ENCODE measurements at regions not wholly inside any gene's neighbourhood (a gene's known extent, or its start where the extent isn't known, plus 50 kb on each side); places are given as distances from the start of the nearest gene placed in this dataset.
"Not testable (repeated sequence)": the region's sequence is repeated elsewhere in the genome, so short reads cannot be mapped to it uniquely, and the experiment has no call there.

DNA sequence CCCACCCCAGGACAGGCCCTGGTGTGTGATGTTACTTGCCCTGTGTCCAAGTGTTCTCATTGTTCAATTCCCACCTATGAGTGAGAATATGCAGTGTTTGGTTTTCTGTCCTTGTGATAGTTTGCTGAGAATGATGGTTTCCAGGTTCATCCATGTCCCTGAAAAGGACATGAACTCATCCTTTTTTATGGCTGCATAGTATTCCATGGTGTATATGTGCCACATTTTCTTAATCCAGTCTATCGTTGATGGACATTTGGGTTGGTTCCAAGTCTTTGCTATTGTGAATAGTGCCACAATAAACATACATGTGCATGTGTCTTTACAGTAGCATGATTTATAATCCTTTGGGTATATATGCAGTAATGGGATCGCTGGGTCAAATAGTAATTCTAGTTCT is 340.2 kb upstream of the MEIS1 start:
- not testable (repeated sequence) for DNase-seq

DNA sequence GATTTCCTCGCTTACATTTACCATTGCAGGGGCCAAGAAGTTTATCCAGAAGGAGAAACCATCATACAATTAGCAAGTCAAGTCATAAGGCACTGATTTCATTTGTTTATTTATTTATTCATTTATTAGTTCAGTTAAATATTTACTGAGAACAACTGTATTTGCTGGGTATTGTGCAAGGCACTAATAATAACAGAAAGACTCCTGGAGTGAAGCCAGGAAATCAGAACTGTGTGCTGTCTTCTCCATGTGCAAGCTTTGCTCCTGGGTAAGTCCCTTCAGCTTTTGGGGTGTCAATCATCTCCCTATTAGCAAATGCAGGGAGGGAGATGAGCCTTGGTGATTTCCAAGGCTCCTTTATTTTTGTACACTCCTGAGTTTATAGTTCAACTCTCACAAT is 341.6 kb upstream of the MEIS1 start:
- DNase-seq = no peak

DNA sequence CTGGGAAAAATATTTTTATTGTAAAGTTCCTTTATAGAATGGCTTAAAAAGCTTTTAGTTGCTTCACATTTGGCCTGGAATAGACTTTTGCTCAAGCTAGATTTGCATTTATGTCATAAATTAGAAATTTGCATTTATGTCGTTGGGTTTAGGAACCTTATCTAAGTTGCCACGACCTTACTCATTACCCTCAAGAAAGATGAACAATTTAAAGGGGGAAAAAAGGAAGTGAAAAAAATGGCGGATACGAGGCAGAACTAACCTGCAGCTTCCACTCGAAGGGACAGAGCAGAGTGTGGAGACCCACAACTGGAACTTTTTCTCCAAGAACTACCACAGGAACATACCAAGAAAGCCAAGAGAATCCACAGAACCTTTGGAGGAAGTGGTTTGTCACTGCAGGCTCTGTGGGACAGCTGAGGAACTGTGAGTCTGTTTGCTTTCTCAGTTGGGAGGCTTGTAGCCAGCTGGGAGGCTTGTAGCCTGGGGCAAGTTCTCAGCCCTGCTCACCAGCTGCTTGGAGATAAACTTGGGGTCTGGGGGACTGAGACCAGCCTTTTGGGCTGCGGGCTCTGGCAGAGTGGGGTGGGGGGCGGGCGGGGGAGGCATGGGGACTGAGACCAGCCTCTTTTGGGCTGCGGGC is 349.9 kb upstream of the MEIS1 start:
- DNase-seq = no peak

DNA sequence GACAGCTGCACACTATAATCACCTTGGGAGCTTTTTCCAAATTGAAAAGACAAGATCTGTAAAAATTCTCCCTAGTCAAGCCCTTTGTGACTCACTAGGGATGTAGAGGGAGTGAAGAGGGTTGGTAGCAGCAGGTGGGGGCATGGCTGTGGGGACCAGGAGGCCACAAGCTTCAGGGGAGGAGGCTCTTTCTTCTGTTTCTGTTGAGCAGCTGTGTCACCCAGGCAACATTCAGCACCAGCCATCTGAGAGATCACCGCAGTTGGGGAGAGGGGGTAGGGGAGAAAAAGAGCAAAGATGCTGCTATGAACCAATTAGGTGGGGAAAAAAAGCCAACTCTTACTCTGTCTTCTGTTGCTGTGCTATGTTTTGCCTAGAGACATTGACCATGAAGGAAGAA is 352.3 kb upstream of the MEIS1 start:
- no peak for DNase-seq

DNA sequence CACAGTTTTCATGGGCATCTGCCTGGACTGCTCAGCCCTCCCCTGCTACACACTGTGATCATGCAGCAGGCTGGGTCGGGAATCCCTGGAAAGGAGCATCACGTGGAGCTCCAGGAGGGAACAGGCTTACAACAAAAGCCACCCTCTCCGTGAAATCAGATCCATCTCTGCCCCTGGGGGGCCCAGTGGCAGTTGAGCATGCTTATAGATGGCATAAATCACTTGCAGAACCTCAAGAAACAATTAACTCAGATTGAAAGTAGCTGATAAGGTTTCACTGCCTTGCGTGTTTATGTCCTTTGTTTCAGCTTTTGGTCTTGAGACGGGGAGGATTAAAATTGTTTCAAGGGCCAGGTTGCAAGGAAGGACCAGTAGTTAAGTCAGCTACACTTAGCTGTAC is 354.8 kb upstream of the MEIS1 start:
- no peak for DNase-seq

DNA sequence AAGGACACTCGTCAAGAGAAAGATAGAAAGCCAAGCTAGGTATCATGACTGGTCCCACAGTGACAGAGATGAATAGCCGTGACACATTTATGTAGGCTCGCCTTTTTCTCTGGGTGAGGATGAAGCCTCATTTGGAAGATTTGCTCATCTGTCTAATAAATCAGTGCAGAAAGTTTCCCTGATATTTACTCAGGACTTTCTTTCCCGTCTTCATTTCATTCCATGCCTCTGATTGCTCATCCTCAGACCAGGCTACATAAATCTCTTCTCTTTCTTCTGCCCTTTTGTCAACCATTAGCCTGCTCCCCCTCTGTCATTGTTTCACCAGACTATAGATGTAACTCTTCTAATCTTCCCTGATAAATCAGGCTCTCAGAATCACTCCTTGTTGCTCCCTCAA is 361.8 kb upstream of the MEIS1 start:
- no peak for DNase-seq

DNA sequence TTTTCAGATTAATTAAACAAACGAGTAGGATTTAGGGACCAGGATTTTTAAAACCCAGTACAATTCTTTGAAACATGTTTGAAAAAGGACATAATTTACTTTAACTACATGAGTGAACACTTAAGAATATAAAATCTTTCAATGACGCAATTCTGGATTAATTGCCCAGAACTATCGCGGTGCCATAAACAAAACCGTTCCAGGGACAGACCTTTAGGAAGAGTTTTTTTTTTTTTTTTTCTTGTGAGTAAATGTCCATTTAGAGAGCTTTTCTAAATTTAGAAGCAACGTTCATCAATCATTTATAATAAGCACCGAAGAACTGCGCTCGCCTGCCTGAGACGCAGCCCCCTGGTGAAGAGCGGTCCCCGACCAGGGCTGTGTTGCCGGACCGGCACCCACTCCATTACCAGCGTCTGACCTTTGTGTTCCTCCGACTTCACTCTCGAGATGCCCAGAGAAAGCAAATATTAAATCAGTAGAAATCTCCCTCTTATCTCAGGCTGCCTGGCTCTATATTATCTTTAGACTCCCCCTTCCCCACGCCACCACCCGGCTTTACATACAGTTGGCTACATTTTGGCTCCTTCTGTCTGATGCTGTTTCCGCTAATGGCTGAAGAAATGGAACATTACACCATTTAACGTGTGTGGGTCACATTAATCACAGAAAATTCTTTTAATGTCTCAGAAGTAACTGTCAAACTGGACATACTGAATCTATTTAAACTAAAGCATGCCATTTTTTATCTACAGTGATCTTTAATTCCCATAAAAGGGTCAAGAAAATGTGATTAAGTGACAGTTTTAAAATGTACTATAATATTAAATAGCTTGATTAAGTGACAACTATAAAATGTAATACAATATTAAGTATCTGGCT is 364.0 kb upstream of the MEIS1 start:
- no peak for DNase-seq

DNA sequence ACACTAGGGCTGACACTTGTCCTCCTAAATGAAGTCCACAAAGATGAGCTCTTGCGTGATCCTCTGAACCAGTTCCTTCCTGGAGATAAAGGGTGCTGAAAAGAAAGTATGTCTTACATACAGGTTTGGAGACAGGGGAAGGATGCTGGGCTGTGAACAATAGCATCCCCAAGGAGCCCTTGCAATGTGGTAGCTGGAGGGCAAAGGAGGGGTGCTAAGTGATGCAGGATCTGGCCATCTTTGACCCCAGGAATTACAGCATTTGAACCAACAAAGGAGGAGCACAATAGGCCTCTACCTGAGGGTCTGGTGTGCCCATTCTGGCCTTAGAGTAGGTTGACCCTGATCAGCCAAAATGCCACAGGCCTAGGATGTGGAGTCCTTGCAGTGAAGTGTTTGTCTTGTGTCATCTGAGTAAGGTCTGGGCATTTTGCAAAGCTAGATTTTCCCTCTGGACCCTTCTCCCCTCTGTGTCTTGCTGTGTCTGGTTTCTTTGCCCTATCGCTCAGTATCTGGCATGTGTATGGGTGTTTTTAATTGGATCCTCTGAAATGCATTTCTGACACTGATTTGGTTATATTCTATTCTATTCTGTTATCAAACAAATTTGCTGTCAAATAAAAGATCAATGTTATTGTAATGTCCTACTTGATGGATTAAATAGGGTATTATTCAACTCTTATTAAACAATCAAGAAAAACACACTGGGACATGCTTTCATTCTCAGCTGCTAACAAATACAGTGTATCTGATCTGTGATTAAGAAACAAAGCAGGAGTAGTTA is 364.8 kb upstream of the MEIS1 start:
- DNase-seq = no peak

DNA sequence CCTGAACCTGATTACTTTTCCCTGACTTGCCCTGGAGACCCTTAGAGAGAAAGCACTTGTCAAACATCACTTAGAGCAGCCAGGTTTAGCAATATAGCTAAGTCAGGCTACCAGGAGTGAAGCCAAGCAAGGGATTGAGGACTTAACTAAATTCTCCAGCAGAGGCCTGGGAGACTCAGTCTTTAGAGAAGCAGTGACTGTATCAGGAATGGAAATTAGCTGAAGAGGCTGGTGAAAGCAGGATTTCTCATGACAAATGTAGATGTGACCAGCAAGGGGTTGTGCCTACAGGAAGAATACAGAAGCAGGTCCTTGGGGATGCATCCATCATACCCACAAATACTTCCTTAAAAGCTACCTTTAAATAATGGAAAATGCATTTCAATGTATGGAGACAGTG is 368.9 kb upstream of the MEIS1 start:
- DNase-seq = no peak

DNA sequence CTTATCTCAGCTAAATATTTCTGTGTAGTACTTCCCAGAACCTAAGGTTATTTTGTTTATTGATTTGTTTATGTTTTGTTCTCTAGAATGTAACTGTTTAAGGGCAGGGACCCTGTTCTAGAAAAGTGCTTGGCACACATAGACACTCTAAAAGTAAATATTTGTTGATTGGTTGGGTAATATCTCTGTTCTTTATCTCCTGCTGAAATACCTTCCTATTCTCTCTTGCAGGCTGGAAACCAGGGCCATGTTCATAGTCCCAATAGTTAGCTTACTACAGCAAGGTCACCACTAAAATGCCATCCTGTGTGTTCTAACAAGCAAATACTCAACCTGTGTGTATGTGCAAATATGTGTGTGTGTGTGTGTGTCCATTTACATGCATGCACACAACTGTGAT is 375.6 kb upstream of the MEIS1 start:
- no peak for DNase-seq

DNA sequence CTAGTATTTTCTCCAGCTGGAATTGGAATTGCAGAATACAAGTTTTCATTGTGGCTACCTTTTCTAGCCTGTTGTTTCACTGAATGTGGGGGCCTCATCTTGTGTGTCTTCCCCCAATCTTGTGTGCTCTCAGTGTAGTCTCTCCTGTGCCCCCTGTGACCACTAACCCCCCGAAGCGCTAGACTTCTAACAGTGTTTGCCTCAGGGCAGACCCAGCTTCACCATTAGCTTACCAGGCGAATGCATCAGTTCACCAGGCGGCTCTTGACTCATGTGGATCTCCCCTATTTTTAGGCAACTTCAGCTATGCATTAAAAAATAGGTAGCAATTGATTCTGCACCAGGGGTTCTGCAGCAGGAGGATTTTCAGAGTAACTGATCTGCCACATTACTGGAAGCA is 376.2 kb upstream of the MEIS1 start:
- no peak for DNase-seq

DNA sequence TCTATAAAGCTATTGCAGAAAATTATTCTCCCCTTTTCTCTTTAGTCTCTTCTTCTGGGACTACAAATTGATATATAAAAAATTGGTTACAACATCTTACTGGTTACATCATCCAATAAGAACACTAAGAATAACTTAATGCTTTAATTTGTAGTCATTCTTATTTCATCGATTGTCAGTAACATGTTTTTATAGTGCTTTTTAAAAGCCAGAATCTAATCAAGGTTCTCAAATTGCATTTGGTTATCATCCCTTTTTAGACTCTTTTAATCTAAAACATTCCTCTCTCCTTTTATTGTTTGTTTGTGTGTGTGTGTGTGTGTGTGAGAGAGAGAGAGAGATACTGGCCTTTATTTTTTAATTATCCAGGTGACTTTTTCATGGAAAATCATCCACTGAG is 377.1 kb upstream of the MEIS1 start:
- no peak for DNase-seq

DNA sequence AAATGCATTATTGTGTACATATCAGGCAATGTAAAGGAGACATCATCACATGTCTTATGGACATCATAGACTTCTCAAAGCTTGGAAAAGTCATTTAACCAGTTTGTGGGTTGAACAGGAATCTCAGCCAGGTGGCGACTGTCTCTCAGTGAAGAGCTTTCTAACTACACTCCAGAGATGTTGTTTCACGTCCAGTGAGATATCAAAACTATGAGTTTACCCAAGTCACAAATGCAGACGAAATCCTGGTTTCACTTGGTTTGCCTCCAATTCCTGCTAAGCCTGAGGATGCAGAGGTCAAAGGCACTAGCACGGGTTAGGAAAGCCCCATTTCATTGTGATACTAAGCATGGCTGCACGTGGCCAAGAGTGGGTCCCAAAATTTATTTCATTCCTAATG is 384.5 kb upstream of the MEIS1 start:
- DNase-seq = no peak

DNA sequence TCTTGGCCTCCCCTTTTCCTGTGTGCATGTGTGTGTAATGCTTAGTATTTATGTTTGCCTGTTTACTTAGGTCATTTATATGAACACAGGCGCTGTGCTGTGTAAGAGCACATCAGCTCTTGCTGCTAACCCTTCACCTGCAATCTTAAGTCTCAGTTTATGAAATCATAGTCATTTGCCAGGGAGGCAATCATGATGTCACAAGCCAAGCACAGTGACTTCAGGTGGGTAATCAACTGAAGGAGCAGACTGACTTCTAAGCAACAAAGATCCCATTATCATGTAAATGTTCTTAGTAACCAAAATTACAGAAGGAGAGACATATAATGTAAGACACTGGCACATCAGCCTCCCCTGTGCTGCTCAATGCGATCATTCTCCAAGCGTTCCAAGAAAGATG is 386.3 kb upstream of the MEIS1 start:
- no peak for DNase-seq

DNA sequence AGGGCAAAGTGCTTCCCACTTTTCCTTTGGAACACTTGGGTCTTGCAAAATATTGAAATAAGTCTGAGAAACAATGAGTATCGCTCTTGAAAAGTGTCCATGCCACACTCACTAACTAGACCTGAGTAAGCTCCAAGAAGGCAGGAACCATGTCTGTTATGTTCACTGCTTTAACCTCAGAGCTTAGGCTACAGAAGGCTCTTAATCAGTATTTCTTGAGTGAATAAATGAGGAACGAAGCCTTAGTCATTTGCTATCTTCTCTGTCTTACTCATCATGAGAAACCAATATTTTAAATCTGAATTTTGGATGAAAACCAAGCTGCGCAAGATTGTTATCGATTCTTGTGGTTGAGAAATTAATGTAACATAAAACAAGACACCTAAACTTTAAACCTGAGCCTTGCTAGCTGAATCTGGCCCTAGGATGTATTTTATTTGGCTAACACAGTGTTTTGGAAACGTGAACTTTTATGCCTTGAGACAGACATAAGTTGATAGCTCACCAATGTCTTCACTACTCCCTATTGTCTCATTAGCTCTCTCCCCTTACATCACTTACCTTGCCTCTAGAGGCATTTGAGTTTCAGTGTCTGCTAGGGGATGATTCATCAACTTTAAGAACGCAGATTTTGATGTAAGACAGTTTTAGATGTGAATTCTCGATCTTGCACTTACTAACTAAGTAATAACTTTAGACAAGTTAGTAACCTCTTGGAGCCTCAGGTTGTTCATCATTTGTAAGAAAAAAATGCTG is 392.8 kb upstream of the MEIS1 start:
- no peak for DNase-seq

DNA sequence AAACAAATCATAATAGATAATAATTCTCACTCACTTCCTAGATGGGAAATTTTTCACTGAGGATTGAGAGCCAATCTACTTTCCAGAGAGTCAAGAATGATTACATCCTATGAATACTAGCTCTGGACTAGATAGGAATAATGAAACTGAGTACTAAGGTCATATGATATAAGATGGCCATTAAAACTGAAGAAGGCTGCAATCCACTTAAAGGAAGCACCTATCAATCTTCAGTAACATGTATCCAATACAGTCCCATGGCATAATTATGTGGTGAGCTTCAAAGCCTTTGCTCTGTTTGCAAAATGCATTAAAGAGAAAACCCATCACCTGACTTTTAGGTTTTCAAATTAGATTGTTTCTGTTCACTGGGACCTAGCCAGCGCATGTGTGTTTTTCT is 398.0 kb upstream of the MEIS1 start:
- no peak for DNase-seq

DNA sequence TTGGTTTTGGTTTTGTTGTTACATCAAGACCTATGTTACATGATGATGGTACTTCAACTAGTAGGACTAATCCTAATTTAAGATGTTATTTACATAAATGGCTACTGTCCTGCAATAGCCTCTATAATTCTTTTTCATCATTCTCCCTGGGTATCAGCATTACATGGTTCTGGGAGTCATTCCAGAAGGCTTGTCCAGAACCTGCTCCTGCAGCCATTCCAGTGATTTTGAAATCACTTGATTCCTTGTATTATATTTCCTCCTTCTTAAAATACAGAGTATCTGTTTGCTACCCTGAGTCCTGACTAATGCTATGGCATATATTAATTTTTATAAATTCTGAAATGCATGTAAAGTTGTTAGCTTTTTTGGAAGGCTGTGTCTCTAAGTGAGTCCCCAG is 400.5 kb upstream of the MEIS1 start:
- DNase-seq = no peak

DNA sequence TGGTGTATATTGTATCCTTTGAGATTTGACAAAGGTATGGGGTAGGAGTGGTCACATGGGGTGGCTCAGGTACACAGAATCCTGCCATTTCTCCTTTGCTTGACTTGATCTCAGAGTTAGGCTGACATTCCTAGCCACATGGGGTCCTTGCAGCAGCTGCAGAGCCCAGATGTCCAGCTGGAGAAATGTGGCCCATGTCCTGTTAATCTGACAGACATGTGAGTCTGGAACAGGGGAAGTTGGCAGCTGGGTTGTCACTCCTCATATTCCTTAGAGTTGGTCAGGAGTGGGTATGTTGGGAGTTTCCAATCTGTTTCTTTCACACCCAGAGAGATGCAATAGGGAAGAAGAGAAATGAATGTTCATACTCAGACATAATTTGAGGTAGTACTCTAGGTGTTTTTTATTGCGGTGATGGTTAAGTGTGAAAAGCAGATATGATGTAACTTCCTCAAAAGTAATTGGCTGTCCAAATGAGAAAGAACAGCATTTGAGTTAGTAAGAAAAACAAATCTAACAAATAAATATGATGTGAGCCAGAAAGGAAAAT is 402.6 kb upstream of the MEIS1 start:
- no peak for DNase-seq

DNA sequence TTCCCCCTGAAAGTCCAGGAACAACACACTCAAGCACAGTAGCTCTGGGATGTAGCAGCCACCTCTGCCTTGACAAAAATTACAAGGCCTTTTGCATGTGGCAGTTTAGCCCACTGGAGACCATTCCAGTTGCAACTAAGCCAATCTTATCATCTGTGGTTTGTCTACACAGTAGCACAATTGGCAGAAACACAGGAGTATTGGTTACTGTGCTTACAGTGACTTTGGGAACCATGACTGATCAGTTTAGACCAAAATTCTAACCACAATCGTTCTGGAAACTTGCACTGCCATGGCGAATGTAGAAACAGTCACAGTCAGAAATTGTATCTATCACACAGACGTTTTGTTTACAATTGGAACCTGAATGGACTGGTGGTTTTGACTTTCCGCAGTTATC is 403.7 kb upstream of the MEIS1 start:
- no peak for DNase-seq

DNA sequence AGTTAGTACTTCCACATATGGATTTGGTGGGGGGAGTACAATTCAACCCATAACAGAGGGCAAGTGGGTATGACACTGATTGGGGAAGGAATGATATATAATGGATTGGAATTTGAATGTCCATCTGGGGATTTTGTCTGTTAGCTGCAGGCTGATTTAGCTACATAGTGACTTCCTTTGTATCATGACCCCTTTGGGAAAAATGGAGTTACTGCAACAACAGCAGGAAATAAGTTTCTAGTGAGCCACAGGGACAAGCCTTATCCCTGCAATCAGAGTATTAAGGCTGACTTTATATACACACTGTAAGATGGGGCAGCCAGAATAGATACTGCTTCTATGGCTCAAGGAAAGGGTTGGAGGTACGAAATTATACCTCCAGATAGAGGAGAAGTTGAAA is 404.4 kb upstream of the MEIS1 start:
- DNase-seq = no peak

DNA sequence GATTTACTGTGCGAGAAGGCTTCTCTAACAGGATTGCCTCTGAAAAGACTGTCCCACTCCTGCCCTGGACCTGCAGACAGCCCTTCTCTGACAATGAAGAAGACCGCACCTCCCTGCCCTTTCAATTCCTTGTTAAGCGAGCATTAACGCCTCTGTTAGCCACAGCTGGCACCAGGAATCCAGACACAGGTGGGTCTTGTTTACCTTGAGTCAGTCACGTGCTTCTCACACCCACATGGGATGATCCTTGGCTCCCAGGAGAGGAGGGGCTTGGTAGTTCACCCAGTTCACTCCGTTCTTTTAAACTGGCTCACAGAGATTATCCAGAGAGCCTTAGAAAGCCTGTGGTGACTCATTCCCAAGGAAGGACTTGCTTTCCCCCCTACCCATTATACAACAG is 410.5 kb upstream of the MEIS1 start:
- no peak for DNase-seq

DNA sequence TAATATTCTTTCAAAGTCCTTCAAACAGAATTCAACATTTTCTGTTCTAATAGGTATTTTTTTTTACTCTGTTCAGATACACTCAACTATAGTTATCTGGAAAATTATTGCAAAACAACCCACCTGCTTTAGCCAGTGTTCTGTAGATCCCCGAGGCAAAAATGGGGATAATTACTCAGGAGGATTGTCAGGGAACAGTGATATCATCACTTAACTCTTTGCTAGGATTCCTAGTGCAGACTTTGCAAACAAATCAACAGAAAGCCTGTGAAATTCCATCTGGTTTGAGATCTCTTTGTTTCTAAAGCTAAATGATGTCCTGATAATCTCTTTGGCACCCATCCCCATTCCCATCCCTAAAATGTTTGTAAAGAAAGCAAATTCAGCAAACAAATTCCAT is 413.6 kb upstream of the MEIS1 start:
- no peak for DNase-seq

DNA sequence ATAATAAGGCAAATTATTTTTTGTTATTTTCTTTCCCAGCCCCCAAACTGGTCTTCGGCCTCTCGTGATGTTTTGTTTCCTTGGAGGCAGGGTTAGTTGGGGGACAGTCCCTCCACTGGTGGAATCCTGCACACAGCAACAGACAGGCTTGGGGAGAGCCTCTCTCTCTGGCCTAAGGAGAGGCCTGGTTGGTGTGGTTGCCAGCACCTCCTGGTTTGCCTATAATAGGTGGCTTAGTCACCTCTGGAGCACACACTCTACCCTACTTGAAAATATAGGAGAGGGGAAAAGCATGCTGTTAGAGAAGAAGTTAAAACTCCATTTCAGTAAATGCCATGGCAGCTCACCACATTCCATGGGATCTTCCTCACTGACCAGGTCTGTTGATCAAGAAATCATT is 417.2 kb upstream of the MEIS1 start:
- DNase-seq = no peak

All from inflammatory macrophage (primary cell).